NB4 (cell line): ENCODE measurements at regions not wholly inside any gene's neighbourhood (a gene's known extent, or its start where the extent isn't known, plus 50 kb on each side); places are given as distances from the start of the nearest gene placed in this dataset.

ENCODE experiments used
- MYC ChIP-seq: IDR thresholded peaks from 2 replicates; pipeline ENCODE4 v1.6.1; 2011; ENCODE audit warnings: low read depth, low read length
- TF ChIP-seq, protein P1 (sequence below): IDR thresholded peaks from one replicate; pipeline ENCODE4 v1.5.1; 2012; ENCODE audit warnings: low read depth, low read length

GRCh38 chr3:107206141-107206540, 171.1 kb upstream of the CCDC54 start:
- TF ChIP-seq, protein P1, sequence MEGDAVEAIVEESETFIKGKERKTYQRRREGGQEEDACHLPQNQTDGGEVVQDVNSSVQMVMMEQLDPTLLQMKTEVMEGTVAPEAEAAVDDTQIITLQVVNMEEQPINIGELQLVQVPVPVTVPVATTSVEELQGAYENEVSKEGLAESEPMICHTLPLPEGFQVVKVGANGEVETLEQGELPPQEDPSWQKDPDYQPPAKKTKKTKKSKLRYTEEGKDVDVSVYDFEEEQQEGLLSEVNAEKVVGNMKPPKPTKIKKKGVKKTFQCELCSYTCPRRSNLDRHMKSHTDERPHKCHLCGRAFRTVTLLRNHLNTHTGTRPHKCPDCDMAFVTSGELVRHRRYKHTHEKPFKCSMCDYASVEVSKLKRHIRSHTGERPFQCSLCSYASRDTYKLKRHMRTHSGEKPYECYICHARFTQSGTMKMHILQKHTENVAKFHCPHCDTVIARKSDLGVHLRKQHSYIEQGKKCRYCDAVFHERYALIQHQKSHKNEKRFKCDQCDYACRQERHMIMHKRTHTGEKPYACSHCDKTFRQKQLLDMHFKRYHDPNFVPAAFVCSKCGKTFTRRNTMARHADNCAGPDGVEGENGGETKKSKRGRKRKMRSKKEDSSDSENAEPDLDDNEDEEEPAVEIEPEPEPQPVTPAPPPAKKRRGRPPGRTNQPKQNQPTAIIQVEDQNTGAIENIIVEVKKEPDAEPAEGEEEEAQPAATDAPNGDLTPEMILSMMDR, result peak; percentile 61
- no peak for TF ChIP-seq MYC
